GM20000 (cell line): ENCODE measurements at regions not wholly inside any gene's neighbourhood (a gene's known extent, or its start where the extent isn't known, plus 50 kb on each side); places are given as distances from the start of the nearest gene placed in this dataset.

Experiments
- DNase-seq: peaks from one replicate; pipeline ENCODE4 v3.0.0; 2012; ENCODE audit warnings: low spot score
- TF ChIP-seq, protein P1 (sequence below): IDR thresholded peaks from 2 replicates; pipeline ENCODE4 v1.5.1; 2012; ENCODE audit warnings: mild to moderate bottlenecking, control low read depth; ENCODE audit errors: extremely low read depth, missing control alignments

DNA sequence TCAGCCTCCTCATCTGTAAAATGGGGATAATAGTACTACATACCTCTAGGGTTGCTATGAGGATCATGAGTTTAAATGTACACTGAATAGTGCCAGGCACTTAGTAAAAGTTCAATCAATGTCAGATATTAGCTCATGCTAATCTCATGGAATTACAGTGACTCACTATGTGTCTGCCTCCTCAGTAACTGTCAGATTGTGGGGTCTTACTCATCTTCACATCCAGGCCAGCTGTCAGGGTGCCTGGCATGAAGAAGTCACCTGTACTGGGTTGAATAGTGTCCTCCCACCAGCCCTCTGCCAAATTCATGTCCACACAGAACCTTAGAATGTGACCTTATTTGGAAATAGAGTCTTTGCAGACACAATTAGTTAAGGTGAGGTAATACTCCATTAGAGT is 54.3 kb upstream of the STIM2 start:
- TF ChIP-seq, protein P1, sequence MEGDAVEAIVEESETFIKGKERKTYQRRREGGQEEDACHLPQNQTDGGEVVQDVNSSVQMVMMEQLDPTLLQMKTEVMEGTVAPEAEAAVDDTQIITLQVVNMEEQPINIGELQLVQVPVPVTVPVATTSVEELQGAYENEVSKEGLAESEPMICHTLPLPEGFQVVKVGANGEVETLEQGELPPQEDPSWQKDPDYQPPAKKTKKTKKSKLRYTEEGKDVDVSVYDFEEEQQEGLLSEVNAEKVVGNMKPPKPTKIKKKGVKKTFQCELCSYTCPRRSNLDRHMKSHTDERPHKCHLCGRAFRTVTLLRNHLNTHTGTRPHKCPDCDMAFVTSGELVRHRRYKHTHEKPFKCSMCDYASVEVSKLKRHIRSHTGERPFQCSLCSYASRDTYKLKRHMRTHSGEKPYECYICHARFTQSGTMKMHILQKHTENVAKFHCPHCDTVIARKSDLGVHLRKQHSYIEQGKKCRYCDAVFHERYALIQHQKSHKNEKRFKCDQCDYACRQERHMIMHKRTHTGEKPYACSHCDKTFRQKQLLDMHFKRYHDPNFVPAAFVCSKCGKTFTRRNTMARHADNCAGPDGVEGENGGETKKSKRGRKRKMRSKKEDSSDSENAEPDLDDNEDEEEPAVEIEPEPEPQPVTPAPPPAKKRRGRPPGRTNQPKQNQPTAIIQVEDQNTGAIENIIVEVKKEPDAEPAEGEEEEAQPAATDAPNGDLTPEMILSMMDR, result no peak
- no peak for DNase-seq

DNA sequence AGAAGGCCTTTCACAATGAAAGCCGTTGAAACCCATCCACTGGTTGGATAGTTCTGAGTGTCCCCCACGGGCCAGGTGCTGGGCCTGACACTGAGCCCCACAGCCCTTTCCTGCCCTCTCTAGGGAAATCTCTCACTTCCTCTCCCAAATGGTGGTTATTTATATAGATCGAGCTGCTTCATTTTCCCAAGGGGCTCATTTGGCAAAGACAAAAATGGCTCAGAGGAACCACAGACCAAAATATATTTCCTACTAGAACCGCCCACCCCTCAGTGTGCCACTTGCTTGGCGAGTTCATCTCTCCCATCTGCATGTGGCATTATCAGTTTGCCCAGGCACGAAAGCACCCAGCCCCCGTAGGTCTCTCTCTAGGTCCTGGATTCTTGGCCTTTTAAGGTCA is 53.3 kb upstream of the STIM2 start:
- TF ChIP-seq, protein P1, result no peak
- peak; percentile 22 for DNase-seq

DNA sequence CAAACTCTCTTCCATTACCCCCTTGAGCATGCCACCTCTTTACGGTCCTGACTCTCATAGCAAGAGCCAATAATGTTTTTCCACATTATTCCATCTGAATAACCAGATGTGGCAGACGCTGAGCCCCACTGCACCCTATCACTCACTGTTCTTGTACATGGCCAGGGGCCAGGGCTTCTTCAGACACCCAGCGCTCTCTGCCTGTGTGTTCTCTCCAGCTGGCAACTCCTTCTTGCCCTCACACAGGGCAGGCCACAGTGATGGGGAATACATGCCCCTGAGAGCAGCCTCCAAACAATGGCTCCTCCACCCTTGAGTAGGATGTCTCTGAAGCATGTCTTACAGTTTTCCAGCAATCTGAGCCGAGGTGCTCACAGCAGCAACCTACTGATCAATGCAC is 50.8 kb upstream of the STIM2 start:
- TF ChIP-seq, protein P1, result no peak
- DNase-seq, result no peak
